LNCaP clone FGC (cell line): ENCODE measurements at regions not wholly inside any gene's neighbourhood (a gene's known extent, or its start where the extent isn't known, plus 50 kb on each side); places are given as distances from the start of the nearest gene placed in this dataset.

Experiments used
- DNase-seq: peaks from one replicate; pipeline ENCODE4 v3.0.0-alpha.2; 2011; ENCODE audit warnings: low read depth
- H3K4me3 ChIP-seq: 2 replicates; pipeline ENCODE4 v1.5.1; 2011; ENCODE audit warnings: mild to moderate bottlenecking, low read depth, low read length, control low read depth
- CTCF ChIP-seq: IDR thresholded peaks from 2 replicates; pipeline ENCODE4 v1.5.1; 2012; ENCODE audit warnings: mild to moderate bottlenecking; ENCODE audit not compliant: control insufficient read depth, insufficient read depth; ENCODE audit errors: extremely low read depth

DNA sequence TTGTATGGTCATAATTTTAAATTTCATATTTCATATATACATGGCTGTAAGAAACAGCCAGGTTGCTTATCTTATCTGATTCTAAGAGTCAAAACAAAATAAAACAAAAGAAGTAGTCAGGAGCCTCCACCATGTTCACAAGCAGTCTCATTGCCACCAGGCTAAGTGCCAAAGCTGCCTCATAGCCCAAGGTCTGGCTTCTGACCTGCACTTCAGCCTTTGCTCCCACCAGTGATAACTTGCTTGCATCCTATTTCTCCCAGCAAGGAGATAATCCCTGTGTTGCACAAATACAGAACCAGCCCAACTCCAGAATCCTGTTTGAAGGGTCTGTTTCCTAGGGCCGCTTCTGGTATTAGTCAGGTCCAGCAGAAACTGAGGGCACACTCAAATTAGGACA, 53.9 kb upstream of the TSKU start:
- no peak for DNase-seq
- TF ChIP-seq CTCF, result no peak
- H3K4me3 ChIP-seq, result no peak overlapping the region

GRCh38 chr11:76730887-76731565, 52.1 kb upstream of the TSKU start:
- TF ChIP-seq CTCF, result no peak
- H3K4me3 ChIP-seq, result no peak overlapping the region

GRCh38 chr11:76732643-76733042, 50.5 kb upstream of the TSKU start:
- no peak overlapping the region for H3K4me3 ChIP-seq
- no peak for DNase-seq
- no peak for TF ChIP-seq CTCF

More at GRCh38 chr11:76730887-76731565, 52.1 kb upstream of the TSKU start:
- DNase-seq, result no peak
